Endodermal cell (in vitro differentiated cells): ENCODE measurements at regions not wholly inside any gene's neighbourhood (a gene's known extent, or its start where the extent isn't known, plus 50 kb on each side); places are given as distances from the start of the nearest gene placed in this dataset.

ENCODE experiments used
- DNase-seq: peaks from one replicate; pipeline ENCODE4 v3.0.0-alpha.2; 2017
- H3K27ac ChIP-seq: 2 replicates; pipeline ENCODE4 v1.5.1; 2013; ENCODE audit warnings: mild to moderate bottlenecking, low read depth, low read length, moderate library complexity
- H3K27me3 ChIP-seq: 2 replicates; pipeline ENCODE4 v1.6.1; 2013; ENCODE audit warnings: mild to moderate bottlenecking, low read length, moderate library complexity; ENCODE audit not compliant: insufficient read depth, control insufficient read depth, poor library complexity, severe bottlenecking
- H3K36me3 ChIP-seq: 2 replicates; pipeline ENCODE4 v1.7.0; 2013; ENCODE audit warnings: mild to moderate bottlenecking, low read length, moderate library complexity; ENCODE audit not compliant: control insufficient read depth, insufficient read depth
- H3K4me1 ChIP-seq: one replicate; pipeline ENCODE4 v1.7.0; 2013; ENCODE audit warnings: low read length; ENCODE audit not compliant: control insufficient read depth, insufficient read depth
- H3K4me3 ChIP-seq: 2 replicates; pipeline ENCODE4 v1.5.1; 2013; ENCODE audit warnings: mild to moderate bottlenecking, low read length, moderate library complexity
- H3K9ac ChIP-seq: 2 replicates; pipeline ENCODE4 v1.6.1; 2013; ENCODE audit warnings: mild to moderate bottlenecking, low read length, moderate library complexity; ENCODE audit not compliant: poor library complexity, severe bottlenecking; ENCODE audit errors: extremely low read depth
- H3K9me3 ChIP-seq: 2 replicates; pipeline ENCODE4 v1.6.1; 2013; ENCODE audit warnings: mild to moderate bottlenecking, low read length, moderate library complexity; ENCODE audit not compliant: control insufficient read depth
- H3K27ac Mint-ChIP-seq: 2 replicates; pipeline ENCODE4 v1.8.0; 2020; ENCODE audit warnings: mixed read lengths
- H3K27me3 Mint-ChIP-seq: 2 replicates; pipeline ENCODE4 v1.8.0; 2021; ENCODE audit warnings: mild to moderate bottlenecking, mixed read lengths; ENCODE audit not compliant: insufficient read depth
- H3K36me3 Mint-ChIP-seq: 2 replicates; pipeline ENCODE4 v1.8.0; 2020; ENCODE audit warnings: low read depth, mixed read lengths
- H3K4me1 Mint-ChIP-seq: 2 replicates; pipeline ENCODE4 v1.8.0; 2020; ENCODE audit warnings: mixed read lengths
- H3K4me3 Mint-ChIP-seq: 2 replicates; pipeline ENCODE4 v1.8.0; 2020; ENCODE audit warnings: mild to moderate bottlenecking, moderate library complexity, mixed read lengths
- H3K9me3 Mint-ChIP-seq: 2 replicates; pipeline ENCODE4 v1.8.0; 2020; ENCODE audit warnings: mild to moderate bottlenecking, mixed read lengths
- WGBS, 2 experiments: methylation state at CpG; one replicate each; pipeline versions ENCODE4 v1.1.5 to v1.1.7; 2013; ENCODE audit warnings: missing lambda C conversion rate in 2 of 2, mixed read lengths in 1 of 2; ENCODE audit not compliant: insufficient coverage in 1 of 2, insufficient read length in 1 of 2; 5-methylcytosine and 5-hydroxymethylcytosine counted together
- TF ChIP-seq, protein P1 (sequence below): fragments of 200-600 bp; sonication (generic); conservative IDR thresholded peaks from 2 replicates; pipeline ENCODE4 v1.5.0; 2021; ENCODE audit warnings: antibody characterized with exemption, mild to moderate bottlenecking

DNA sequence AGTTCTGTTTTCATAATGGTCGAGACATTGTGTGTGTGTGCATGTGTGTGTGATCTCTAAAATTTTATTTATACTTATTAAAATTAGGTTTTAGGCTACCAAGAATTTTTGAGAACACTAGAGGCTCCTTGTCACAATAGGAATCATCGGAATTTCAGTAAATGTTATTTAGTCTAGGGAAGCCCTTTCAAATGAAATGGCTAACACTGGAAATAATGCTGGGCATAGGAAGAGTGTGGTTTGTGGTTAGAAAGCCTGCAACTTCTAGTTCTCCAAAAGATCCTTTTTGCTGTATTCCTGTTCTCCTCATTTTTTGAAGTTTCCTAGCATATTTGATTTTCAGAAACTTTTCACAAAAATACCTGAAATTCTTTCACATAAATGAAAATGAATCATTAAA is 92.5 kb upstream of the MBNL1 start:
- Mint-ChIP-seq H3K4me1 (peaks cover 7% of the 10 kb centered on the region), H3K27me3 (peaks cover 74% of the 10 kb centered on the region), H3K36me3 (no peaks in the 10 kb centered on the region), H3K27ac (no peak overlapping the region), H3K9me3 (no peaks in the 10 kb centered on the region), H3K4me3 (no peak overlapping the region)
- Histone ChIP-seq H3K27me3 (peaks cover 84% of the 10 kb centered on the region), H3K9me3 (no peaks in the 10 kb centered on the region), H3K27ac (no peak overlapping the region), H3K9ac (no peak overlapping the region), H3K4me1 (no peaks in the 10 kb centered on the region), H3K4me3 (no peak overlapping the region), H3K36me3 (no peaks in the 10 kb centered on the region)
- 92 to 100% methylated on average over 1 of the region's 2 CpGs for WGBS, 2 experiments
- no peak for DNase-seq
- TF ChIP-seq, protein P1, sequence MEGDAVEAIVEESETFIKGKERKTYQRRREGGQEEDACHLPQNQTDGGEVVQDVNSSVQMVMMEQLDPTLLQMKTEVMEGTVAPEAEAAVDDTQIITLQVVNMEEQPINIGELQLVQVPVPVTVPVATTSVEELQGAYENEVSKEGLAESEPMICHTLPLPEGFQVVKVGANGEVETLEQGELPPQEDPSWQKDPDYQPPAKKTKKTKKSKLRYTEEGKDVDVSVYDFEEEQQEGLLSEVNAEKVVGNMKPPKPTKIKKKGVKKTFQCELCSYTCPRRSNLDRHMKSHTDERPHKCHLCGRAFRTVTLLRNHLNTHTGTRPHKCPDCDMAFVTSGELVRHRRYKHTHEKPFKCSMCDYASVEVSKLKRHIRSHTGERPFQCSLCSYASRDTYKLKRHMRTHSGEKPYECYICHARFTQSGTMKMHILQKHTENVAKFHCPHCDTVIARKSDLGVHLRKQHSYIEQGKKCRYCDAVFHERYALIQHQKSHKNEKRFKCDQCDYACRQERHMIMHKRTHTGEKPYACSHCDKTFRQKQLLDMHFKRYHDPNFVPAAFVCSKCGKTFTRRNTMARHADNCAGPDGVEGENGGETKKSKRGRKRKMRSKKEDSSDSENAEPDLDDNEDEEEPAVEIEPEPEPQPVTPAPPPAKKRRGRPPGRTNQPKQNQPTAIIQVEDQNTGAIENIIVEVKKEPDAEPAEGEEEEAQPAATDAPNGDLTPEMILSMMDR: no peak

DNA sequence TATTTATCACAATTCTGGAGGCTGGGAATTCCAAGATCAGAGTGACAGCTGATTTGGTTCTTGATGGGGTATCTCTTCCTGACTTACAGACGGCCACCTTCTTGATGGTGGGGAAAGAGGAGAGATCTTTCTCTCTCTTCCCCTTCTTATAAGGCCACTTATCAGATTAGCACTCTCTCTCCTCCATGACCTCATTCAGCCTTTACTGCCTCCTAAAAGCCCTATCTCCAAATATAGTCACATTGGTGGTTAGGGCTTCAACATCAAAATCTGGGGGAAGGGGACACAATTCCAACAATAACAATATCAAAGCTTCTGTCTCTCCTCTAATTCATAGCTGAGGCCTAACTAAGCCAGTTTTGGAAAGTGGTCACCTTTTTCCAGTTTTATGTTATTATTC is 91.7 kb upstream of the MBNL1 start:
- H3K27me3 ChIP-seq: peaks cover 84% of the 10 kb centered on the region
- no peaks in the 10 kb centered on the region for H3K9me3 ChIP-seq
- WGBS, 2 experiments: 100% methylated on average over 1 of the region's 1 CpG; no CpG with 5 or more reads in 1 of the 2 experiments
- no peak overlapping the region for H3K27ac ChIP-seq
- peaks cover 71% of the 10 kb centered on the region for H3K27me3 Mint-ChIP-seq
- peaks cover 7% of the 10 kb centered on the region for H3K4me1 Mint-ChIP-seq
- H3K9me3 Mint-ChIP-seq: no peaks in the 10 kb centered on the region
- H3K36me3 Mint-ChIP-seq: no peaks in the 10 kb centered on the region
- H3K4me3 Mint-ChIP-seq: no peak overlapping the region
- no peak for DNase-seq
- no peak overlapping the region for H3K9ac ChIP-seq
- no peaks in the 10 kb centered on the region for H3K36me3 ChIP-seq
- no peak overlapping the region for H3K27ac Mint-ChIP-seq
- H3K4me3 ChIP-seq: no peak overlapping the region
- H3K4me1 ChIP-seq: no peaks in the 10 kb centered on the region
- TF ChIP-seq, protein P1: no peak

DNA sequence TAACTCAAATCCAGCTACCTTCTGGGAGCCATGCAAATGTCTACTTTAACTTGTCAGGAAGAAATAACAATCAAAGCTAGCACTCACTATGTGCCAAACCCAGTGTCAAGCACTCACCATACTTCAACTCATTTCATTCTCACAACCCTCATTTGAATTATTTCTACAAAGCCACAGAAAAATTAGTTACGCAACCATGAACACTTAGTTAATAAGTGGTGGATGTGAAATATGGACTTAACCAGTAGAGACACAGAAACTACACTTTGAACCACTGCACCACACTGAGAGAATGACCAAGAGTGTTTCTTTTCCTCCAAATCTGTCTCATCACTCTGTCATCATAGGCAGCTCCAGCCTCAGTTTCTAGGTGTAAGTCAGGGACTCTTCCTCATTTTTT is 91.0 kb upstream of the MBNL1 start:
- H3K4me3 Mint-ChIP-seq: no peak overlapping the region
- no peak overlapping the region for H3K4me3 ChIP-seq
- peaks cover 7% of the 10 kb centered on the region for H3K4me1 Mint-ChIP-seq
- TF ChIP-seq, protein P1: no peak
- no peaks in the 10 kb centered on the region for H3K9me3 Mint-ChIP-seq
- no peak overlapping the region for H3K9ac ChIP-seq
- H3K9me3 ChIP-seq: no peaks in the 10 kb centered on the region
- peaks cover 71% of the 10 kb centered on the region for H3K27me3 Mint-ChIP-seq
- no peak for DNase-seq
- no peaks in the 10 kb centered on the region for H3K4me1 ChIP-seq
- H3K36me3 Mint-ChIP-seq: no peaks in the 10 kb centered on the region
- WGBS, 2 experiments: 100% methylated on average over 1 of the region's 1 CpG; no CpG with 5 or more reads in 1 of the 2 experiments
- H3K36me3 ChIP-seq: no peaks in the 10 kb centered on the region
- no peak overlapping the region for H3K27ac ChIP-seq
- H3K27me3 ChIP-seq: peaks cover 84% of the 10 kb centered on the region
- no peak overlapping the region for H3K27ac Mint-ChIP-seq
